ENCODE measurements at regions not wholly inside any gene's neighbourhood (a gene's known extent, or its start where the extent isn't known, plus 50 kb on each side); places are given as distances from the start of the nearest gene placed in this dataset.

DNA sequence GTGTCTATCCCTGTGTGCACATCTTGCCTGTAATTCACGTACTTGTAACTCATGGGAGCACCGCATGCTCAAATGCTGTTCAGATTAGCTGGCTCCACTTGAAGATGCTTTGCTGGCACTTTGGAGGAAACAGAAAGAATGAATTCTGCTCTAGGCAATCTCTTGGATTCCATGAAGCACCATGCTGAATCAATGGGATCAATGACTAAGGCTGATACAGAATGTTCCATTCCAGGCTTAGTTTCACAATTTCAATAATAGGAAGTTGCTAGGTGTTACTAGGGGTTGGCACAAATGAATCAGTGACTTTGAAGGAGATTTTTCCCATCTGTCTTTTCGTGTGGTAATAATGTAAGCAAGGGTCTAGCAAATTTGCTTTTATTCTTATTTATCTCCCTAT, 328.8 kb downstream of the OSR1 start:
- no peak for DNase-seq

DNA sequence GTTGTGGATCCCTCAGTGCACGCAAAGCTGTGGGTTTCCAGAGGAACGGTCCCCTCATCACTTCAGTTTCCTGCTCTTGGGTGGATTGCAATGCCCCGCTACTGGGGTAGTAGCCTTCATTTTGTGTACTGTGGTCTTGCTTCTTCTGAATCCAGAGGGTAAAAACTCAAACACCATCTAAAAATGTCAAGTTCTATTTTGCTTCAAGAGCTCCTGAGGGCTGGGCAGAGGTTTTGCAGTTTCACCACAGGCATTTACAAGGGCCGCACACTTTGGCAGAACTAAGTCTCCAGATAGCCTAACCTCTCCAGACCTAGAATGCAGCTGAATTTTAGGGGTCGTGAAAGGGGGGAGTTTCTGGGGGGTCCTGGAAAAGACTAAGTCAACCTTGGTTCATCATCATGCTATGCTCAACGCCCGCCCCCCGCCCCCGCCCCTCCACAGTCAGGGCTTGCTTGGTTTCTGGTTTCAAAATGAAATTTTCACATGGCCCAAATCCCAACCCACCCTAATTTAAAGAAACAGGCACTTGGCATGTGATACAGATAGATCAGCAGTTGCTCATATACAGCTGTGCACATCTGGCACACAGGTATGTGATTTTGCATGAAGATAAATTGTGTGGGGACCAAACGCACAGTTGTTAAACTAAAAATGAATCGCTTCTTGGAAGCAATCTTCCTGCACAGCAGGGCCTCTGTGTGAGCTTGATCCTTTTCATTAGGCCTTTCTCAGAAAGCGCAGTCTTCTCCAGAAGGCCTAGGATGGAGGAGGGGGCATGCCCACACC, 329.6 kb downstream of the OSR1 start:
- DNase-seq = no peak

DNA sequence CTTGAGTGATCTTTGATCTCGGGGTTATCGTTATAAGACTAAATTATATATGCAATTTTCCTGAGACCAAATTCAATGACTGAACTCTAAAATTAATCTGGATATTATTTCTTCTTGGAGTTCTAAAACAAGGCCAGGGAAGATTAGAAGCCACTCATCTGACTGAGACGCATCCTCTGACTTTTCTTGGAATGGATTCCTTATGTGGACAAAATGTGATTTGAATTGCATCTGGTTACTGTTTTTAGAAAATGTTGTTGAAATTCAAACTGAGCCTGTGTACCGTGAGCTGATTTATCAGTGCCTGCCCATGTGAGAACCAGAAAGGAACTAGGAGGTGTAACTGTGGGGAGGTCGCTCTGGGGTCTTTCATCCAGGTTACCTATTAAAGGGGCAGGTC, 330.8 kb downstream of the OSR1 start:
- no peak for DNase-seq

GRCh38 chr2:19026261-19026660, 332.2 kb downstream of the OSR1 start:
- DNase-seq = no peak

DNA sequence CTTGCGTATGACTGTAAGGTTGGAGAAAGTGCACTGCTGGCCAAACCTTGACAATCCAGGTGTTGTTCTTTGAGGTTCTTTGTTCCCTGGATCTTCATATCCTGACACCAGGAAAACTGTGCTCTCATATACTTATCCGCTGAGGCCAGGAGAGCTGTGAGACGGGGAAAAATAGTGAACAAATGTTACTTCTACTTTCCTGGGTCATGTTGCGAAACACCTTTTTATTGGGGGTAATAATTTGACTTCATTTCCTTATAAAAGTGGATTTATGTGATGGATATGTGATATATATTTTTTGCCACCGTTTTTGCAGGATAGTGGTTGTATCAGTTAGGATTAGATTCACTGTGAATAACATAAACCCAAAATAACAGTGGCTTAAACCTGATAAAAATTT, 336.1 kb downstream of the OSR1 start:
- no peak for DNase-seq

DNA sequence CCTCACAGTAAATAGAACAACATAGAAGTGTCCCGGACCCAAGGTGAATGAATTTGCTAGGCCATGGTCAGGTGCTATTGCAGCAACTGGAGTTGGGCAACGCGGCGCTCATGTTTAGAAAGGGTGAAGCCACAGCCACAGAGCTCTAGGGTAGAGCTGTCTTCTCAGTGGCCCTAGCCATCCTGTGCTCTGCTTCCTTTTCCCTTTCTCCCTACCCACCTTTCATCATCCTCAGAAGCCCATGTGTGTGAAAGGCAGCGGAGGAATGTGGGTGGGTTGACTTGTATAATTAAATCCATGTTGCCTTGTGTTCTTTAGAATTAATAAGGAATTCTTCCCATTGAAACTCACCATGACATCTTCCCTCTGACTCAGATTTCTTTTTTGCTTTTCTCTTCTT, 336.7 kb downstream of the OSR1 start:
- DNase-seq = no peak

DNA sequence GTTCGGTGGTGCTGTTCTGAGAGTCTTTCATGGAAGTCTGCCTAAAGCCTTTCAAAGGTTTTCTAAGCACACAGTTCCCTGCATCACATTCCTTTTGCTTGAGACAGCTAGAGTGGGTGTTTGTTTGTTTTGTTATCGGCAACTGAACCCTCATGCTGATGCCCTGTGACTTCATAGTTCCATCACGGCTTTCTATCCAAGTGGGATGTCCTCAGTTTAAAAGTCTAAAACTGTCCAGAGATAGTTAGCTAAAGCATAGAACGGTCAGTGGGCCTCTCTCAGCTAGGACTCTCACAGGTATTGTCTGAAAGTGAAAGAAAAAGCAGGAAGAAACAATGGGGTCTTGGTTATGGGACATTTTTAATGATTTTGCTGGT, 337.3 kb downstream of the OSR1 start:
- no peak for DNase-seq

DNA sequence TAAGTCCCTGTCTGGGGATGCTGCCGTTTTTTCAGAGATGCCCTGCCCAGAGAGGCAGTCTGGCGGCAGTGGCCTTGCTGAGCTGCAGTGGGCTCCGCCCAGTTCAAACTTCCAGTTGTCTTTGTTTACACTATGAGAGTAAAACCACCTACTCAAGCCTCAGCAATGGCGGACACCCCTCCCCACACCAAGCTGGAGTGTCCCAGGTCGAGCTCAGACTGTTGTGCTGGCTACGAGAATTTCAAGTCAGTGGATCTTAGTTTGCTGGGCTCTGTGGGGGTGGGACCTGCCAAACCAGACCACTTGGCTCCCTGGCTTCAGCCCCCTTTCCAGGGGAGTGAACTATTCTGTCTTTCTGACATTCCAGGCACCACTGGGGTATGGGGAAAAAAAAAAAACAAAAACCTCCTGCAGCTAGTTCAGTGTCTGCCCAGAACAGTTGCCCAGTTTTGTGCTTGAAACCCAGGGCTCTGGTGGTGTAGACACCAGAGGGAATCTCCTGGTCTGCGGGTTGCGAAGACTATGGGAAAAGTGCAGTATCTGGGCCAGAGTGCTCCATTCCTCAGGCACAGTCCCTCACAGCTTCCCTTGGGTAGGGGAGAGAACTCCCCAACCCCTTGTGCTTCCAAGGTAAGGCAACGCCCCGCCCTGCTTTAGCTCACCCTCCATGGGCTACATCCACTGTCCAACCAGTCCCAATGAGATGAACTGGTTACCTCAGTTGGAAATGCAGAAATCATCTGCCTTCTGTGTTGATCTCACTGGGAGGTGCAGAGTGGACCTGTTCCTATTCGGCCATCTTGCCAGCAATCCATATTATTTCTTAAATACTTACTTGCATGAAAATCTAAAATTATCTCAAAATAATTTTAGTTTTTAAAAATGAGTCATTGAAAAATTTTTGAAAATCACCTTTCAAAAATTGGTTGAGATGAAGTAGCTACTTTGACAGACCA, 338.0 kb downstream of the OSR1 start:
- DNase-seq = no peak

- DNase-seq = no peak
Measured at GRCh38 chr2:19009510-19009909, 348.9 kb downstream of the OSR1 start.

- DNase-seq = no peak
Measured at GRCh38 chr2:19003554-19003953, 354.9 kb downstream of the OSR1 start.

- DNase-seq = no peak
Measured at GRCh38 chr2:19000776-19001175, 357.6 kb downstream of the OSR1 start.

GRCh38 chr2:18999198-18999597, 359.2 kb downstream of the OSR1 start:
- DNase-seq = no peak

GRCh38 chr2:18998491-18998890, 359.9 kb downstream of the OSR1 start:
- DNase-seq = no peak

DNA sequence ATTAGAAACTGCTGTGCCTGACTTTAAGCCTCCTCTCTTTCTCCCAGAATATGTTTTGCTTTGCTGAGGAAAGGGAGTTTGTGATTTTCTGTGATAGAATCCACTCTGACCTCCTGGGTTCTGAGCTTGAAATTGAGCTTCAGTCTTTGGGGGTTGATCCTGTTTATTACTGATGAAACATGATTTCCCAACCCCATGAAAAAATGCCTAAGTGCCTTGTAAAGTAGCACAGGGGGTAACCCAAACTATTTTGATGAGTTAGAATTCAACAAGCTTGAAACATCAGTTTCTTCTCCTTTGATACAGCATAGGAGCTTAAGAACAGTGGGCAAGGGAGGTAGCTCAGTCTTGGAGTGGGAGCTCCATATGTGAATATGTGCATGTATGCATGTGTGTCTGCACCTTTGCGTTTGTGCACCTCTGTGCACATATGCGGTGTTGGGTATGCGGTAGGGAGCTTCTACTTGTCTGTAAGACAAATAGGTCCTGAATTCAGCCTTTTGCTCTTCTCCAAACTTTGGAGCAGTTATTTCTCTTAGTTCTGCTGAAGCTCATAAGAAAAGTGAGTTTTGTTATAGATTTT, 364.6 kb downstream of the OSR1 start:
- DNase-seq = no peak

DNA sequence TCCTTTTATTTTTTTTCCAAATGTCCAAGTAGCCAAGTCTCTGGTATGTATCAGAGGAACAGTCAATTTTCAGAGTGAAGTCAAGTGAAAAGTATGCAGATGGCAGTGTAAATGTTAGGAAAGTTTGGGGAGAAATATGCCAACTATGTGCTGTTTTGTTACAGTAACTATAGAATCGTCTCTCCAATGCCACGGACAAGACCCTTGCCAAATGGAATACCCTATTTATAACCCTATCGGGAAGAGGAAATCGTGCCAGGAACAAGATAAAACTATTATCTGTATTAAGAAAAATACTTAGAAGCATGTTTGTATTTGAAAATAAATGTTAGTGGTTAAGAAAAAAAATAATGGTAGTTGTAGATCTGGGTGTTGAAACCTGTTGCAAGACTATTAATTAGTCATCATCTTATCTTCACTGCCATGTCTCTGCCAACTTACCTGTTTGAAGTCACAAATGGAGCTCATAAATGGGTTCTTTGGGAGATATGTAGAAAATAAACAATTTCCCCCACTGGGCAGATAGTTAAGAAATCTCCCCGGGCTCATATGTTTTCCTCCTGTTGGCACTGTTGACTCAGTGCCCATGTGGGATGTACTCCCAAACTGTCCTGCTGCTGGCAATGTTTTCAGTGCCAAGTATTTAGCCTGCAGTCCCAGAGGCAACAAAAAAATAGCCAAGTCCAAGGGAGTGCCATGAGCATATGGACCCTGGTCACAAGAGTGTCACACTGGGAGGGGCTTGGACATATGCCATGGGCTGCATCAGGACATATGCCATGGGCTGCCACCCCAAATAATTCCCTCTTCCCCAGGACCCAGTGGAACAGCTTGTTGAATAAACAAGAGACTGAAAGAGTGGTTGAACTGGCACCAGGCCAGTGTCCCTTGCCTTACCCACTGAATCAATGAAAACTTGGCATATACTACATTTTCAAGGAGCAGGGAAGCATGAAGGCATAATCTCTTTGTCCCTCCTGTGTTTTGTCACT, 366.9 kb downstream of the OSR1 start:
- DNase-seq = peak; percentile 96

- DNase-seq = no peak
Measured at GRCh38 chr2:18988631-18989232, 369.7 kb downstream of the OSR1 start.

GRCh38 chr2:18987592-18988073, 370.8 kb downstream of the OSR1 start:
- DNase-seq = peak; percentile 34

- DNase-seq = no peak
Measured at GRCh38 chr2:18987016-18987415, 371.4 kb downstream of the OSR1 start.

DNA sequence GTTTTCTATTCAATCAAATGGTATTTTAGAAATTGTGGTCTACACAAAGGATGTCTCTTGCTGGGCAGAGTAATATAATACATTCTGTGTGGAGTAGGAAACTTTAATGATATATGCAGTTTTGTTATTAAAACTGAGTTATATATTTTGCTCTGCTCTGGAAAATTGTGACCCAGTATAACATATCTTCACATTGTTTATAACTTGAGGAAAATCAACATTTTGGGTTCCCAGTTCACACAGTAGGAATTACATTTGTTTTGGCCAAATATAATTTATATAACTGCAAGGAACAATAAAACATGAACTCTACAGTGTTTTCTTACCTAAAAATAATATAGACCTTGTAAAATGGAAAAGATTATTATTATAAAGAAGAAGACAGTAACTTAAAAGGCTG, 372.4 kb downstream of the OSR1 start:
- DNase-seq = no peak

- DNase-seq = no peak
Measured at GRCh38 chr2:18980786-18981430, 377.5 kb downstream of the OSR1 start.

DNA sequence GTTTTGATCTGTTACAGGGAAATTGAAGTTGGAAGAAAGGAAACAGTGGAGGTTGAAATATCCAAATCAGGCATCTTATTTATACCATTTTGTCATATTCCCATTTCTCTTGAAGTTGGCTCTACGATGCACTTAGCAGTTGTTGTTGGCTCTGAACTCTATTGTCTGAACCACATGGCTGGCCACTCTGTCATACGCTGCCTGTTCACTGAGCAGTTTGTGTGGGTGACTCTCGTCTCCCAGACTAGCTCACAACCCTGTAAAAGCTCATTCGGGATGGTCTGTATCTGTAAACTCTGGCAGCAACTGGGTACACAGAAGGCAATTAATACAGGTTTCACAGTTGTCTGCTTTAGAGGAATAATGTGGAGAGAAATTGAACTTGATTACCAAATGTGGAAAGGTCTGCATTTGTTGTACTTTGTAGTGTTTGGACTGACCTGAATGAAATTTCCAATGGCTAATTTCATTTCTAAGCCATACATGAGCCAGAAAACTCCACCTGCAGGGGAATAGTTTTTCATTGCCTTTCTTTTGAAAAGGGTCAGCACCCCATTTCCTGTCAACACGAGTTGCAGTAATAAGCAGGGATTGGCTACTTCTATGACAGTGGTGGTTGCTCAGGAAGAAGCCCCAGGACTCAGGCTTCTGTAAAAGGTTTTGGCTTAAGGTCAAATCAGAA, 378.2 kb downstream of the OSR1 start:
- DNase-seq = peak; percentile 18

Data from NCI-H1092 treated with DMSO at 0.1 percent for 48 hours (cell line).